ENCODE measurements at regions not wholly inside any gene's neighbourhood (a gene's known extent, or its start where the extent isn't known, plus 50 kb on each side); places are given as distances from the start of the nearest gene placed in this dataset.

- DNase-seq, result no peak
These were observed 193.2 kb downstream of the IRS2 start for GRCh38 chr13:109593230-109593629.

- no peak for DNase-seq
These were observed 193.6 kb downstream of the IRS2 start for GRCh38 chr13:109592770-109593169.

GRCh38 chr13:109587689-109588088 lies 198.7 kb downstream of the IRS2 start:
- DNase-seq, result no peak

- DNase-seq, result no peak
These were observed 199.7 kb downstream of the IRS2 start for GRCh38 chr13:109586509-109587346.

- no peak for DNase-seq
These were observed 201.5 kb downstream of the IRS2 start for GRCh38 chr13:109584844-109585361.

- no peak for DNase-seq
These were observed 209.1 kb downstream of the IRS2 start for GRCh38 chr13:109577191-109577700.

GRCh38 chr13:109576331-109576813 lies 210.0 kb downstream of the IRS2 start:
- DNase-seq, result no peak

GRCh38 chr13:109575821-109576220 lies 210.6 kb downstream of the IRS2 start:
- DNase-seq, result no peak

- DNase-seq, result no peak
These were observed 214.0 kb downstream of the IRS2 start for GRCh38 chr13:109572389-109572788.

GRCh38 chr13:109569958-109570711 lies 216.2 kb downstream of the IRS2 start:
- DNase-seq, result no peak

- no peak for DNase-seq
These were observed 218.0 kb downstream of the IRS2 start for GRCh38 chr13:109568339-109568818.

GRCh38 chr13:109567315-109567714 lies 219.1 kb downstream of the IRS2 start:
- no peak for DNase-seq

- DNase-seq, result no peak
These were observed 220.5 kb downstream of the IRS2 start for GRCh38 chr13:109565877-109566276.

GRCh38 chr13:109548374-109548773 lies 238.0 kb downstream of the IRS2 start:
- no peak for DNase-seq

GRCh38 chr13:109547942-109548341 lies 238.4 kb downstream of the IRS2 start:
- DNase-seq, result no peak

GRCh38 chr13:109545931-109546330 lies 240.5 kb downstream of the IRS2 start:
- no peak for DNase-seq

- no peak for DNase-seq
These were observed 245.3 kb downstream of the IRS2 start for GRCh38 chr13:109541081-109541480.

- DNase-seq, result no peak
These were observed 248.8 kb downstream of the IRS2 start for GRCh38 chr13:109537584-109537983.

GRCh38 chr13:109533350-109533749 lies 253.0 kb downstream of the IRS2 start:
- no peak for DNase-seq

- no peak for DNase-seq
These were observed 256.4 kb downstream of the IRS2 start for GRCh38 chr13:109529964-109530363.

- no peak for DNase-seq
These were observed 264.7 kb downstream of the IRS2 start for GRCh38 chr13:109521719-109522118.

- no peak for DNase-seq
These were observed 268.9 kb downstream of the IRS2 start for GRCh38 chr13:109517517-109517916.

GRCh38 chr13:109516186-109516585 lies 270.2 kb downstream of the IRS2 start:
- no peak for DNase-seq
